ENCODE measurements at regions not wholly inside any gene's neighbourhood (a gene's known extent, or its start where the extent isn't known, plus 50 kb on each side); places are given as distances from the start of the nearest gene placed in this dataset.

- TF ChIP-seq BHLHE40 (IDR thresholded peaks at IDR 0.05; ENCODE audit: low read depth, low read length), result no peak
- TF ChIP-seq EP300 (IDR thresholded peaks at IDR 0.05), result no peak
- no peak for TF ChIP-seq CTCF (IDR thresholded peaks at IDR 0.05)
These were observed 131.2 kb upstream of the SERPIND1 start for GRCh38 chr22:20642668-20643179.

All from A549 (cell line).